Testis (tissue), 2 donors: ENCODE measurements at regions not wholly inside any gene's neighbourhood (a gene's known extent, or its start where the extent isn't known, plus 50 kb on each side); places are given as distances from the start of the nearest gene placed in this dataset.

Source experiments
- DNase-seq: peaks from one replicate; pipeline ENCODE4 v3.0.0-alpha.2; 2019
- H3K27ac ChIP-seq, 2 donors: fragments of 200-600 bp; sonication (generic); one replicate each; pipeline ENCODE4 v1.5.1; 2019
- H3K27me3 ChIP-seq: fragments of 200-600 bp; sonication (generic); one replicate; pipeline ENCODE4 v1.5.1; 2019
- H3K36me3 ChIP-seq: fragments of 200-600 bp; sonication (generic); one replicate; pipeline ENCODE4 v1.5.1; 2017; ENCODE audit warnings: low read depth; ENCODE audit errors: missing control alignments
- H3K4me1 ChIP-seq: fragments of 200-600 bp; sonication (generic); one replicate; pipeline ENCODE4 v1.5.1; 2019
- H3K4me3 ChIP-seq, 2 donors: fragments of 200-600 bp; sonication (generic); one replicate each; pipeline ENCODE4 v1.5.1; 2017 to 2019
- H3K9me3 ChIP-seq: fragments of 200-600 bp; sonication (generic); one replicate; pipeline ENCODE4 v1.5.1; 2017
- POLR2A ChIP-seq: fragments of 450-650 bp; IDR thresholded peaks from one replicate; pipeline ENCODE4 v1.6.1; 2017; ENCODE audit warnings: antibody characterized with exemption, mild to moderate bottlenecking, moderate library complexity
- WGBS, 2 donors: methylation state at CpG; one replicate each; pipeline ENCODE4 v1.1.5; 2018; 5-methylcytosine and 5-hydroxymethylcytosine counted together
- intact Hi-C: fragments of 100-400 bp; cut with DNase I; formaldehyde crosslinking; loops from one replicate; pipeline ENCODE4 v1.15.1; 2023; ENCODE audit warnings: low total_unique reads
- TF ChIP-seq, protein P1 (sequence below), 3 experiments: fragments of 450-650 bp in 2 of 3; fragments of 200-600 bp in 1 of 3; sonication (generic) in 1 of 3; IDR thresholded peaks; one replicate each; pipeline ENCODE4 v1.5.1; 2016 to 2019; ENCODE audit warnings: antibody characterized with exemption in 3 of 3, mild to moderate bottlenecking in 2 of 3, moderate library complexity in 1 of 3

GRCh38 chr14:86221000-86221399 is 691.1 kb downstream of the FLRT2 start:
- Histone ChIP-seq H3K9me3 (no peaks in the 10 kb centered on the region), H3K27me3 (no peaks in the 10 kb centered on the region), H3K4me1 (no peaks in the 10 kb centered on the region), H3K4me3 (no peak overlapping the region), H3K27ac (no peak overlapping the region), H3K36me3 (no peaks in the 10 kb centered on the region)
- intact Hi-C loops: no loop called here
- DNase-seq: no peak
- TF ChIP-seq, protein P1, sequence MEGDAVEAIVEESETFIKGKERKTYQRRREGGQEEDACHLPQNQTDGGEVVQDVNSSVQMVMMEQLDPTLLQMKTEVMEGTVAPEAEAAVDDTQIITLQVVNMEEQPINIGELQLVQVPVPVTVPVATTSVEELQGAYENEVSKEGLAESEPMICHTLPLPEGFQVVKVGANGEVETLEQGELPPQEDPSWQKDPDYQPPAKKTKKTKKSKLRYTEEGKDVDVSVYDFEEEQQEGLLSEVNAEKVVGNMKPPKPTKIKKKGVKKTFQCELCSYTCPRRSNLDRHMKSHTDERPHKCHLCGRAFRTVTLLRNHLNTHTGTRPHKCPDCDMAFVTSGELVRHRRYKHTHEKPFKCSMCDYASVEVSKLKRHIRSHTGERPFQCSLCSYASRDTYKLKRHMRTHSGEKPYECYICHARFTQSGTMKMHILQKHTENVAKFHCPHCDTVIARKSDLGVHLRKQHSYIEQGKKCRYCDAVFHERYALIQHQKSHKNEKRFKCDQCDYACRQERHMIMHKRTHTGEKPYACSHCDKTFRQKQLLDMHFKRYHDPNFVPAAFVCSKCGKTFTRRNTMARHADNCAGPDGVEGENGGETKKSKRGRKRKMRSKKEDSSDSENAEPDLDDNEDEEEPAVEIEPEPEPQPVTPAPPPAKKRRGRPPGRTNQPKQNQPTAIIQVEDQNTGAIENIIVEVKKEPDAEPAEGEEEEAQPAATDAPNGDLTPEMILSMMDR (IDR thresholded peaks at IDR 0.05): no peak
- no peak for TF ChIP-seq POLR2A
- WGBS, 2 donors: 74% methylated on average over 3 of the region's 3 CpGs

- TF ChIP-seq, protein P1 (IDR thresholded peaks at IDR 0.05): no peak
- no peak for TF ChIP-seq POLR2A
- Histone ChIP-seq H3K4me1 (no peaks in the 10 kb centered on the region), H3K9me3 (no peaks in the 10 kb centered on the region), H3K4me3 (no peak overlapping the region), H3K27me3 (no peaks in the 10 kb centered on the region), H3K36me3 (no peaks in the 10 kb centered on the region), H3K27ac (no peak overlapping the region)
- no peak for DNase-seq
- WGBS, 2 donors: 40 to 50% methylated on average over 14 of the region's 14 CpGs
- intact Hi-C loops: no loop called here
Observed at GRCh38 chr14:86217523-86217922, 687.6 kb downstream of the FLRT2 start.

DNA sequence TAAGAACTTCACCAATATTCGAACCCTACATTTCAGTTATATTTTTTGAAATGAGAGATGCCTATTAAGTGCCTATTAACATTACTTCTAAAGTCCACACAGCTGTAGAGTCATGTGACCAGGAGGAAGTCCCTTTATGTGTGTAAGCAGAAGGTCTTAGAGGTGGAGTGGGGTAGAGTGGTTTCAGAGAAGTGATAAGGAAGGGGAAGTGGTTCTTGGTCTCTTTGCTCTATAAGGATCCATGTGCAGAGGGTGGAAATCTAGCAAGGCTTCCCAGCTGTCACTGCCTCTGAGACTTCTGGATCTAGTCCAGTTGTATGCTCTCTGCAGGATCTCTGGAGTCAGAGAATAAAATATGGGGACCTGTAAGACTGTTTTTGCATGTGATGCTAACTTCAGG is 673.9 kb downstream of the FLRT2 start:
- H3K4me1 ChIP-seq: no peaks in the 10 kb centered on the region
- no peaks in the 10 kb centered on the region for H3K36me3 ChIP-seq
- DNase-seq: no peak
- WGBS, 2 donors: 69 to 92% methylated on average over 1 of the region's 1 CpG
- no peak overlapping the region for H3K27ac ChIP-seq
- intact Hi-C loops: no loop called here
- H3K4me3 ChIP-seq: no peak overlapping the region
- H3K9me3 ChIP-seq: no peaks in the 10 kb centered on the region
- no peaks in the 10 kb centered on the region for H3K27me3 ChIP-seq
- no peak for TF ChIP-seq POLR2A
- TF ChIP-seq, protein P1 (IDR thresholded peaks at IDR 0.05): no peak

GRCh38 chr14:86196471-86196870 is 666.5 kb downstream of the FLRT2 start:
- WGBS, 2 donors: 29 to 31% methylated on average over 4 of the region's 4 CpGs
- intact Hi-C loops: no loop called here
- TF ChIP-seq, protein P1 (IDR thresholded peaks at IDR 0.05): no peak
- TF ChIP-seq POLR2A: no peak
- Histone ChIP-seq H3K27ac (no peak overlapping the region), H3K36me3 (no peaks in the 10 kb centered on the region), H3K4me3 (no peak overlapping the region), H3K4me1 (no peaks in the 10 kb centered on the region), H3K27me3 (no peaks in the 10 kb centered on the region), H3K9me3 (no peaks in the 10 kb centered on the region)
- peak; percentile 59 for DNase-seq

GRCh38 chr14:86193756-86194155 is 663.8 kb downstream of the FLRT2 start:
- Histone ChIP-seq H3K9me3 (no peaks in the 10 kb centered on the region), H3K27me3 (no peaks in the 10 kb centered on the region), H3K4me3 (no peak overlapping the region), H3K36me3 (no peaks in the 10 kb centered on the region), H3K4me1 (no peaks in the 10 kb centered on the region), H3K27ac (no peak overlapping the region)
- WGBS, 2 donors: 86 to 94% methylated on average over 3 of the region's 3 CpGs
- TF ChIP-seq, protein P1 (IDR thresholded peaks at IDR 0.05): no peak
- TF ChIP-seq POLR2A: no peak
- no peak for DNase-seq
- intact Hi-C loops: no loop called here
